ENCODE measurements at regions not wholly inside any gene's neighbourhood (a gene's known extent, or its start where the extent isn't known, plus 50 kb on each side); places are given as distances from the start of the nearest gene placed in this dataset.

GRCh38 chrX:13518126-13518525 lies 51.3 kb upstream of the EGFL6 start:
- intact Hi-C loops (cut with micrococcal nuclease; ENCODE audit: unreplicated experiment) = no loop called here
- no peak for TF ChIP-seq EED (IDR thresholded peaks at IDR 0.05; ENCODE audit: low read depth)
- peak; percentile 12; the same call in 1 of the 2 replicates for TF ChIP-seq MTA2 (IDR thresholded peaks at IDR 0.05; ENCODE audit: low read depth)
- WGBS (ENCODE audit: insufficient coverage, insufficient replicate concordance, low lambda C conversion rate, missing lambda C conversion rate) = 49% methylated on average over 6 of the region's 6 CpGs

GRCh38 chrX:13515211-13515930 lies 54.0 kb upstream of the EGFL6 start:
- RAD21 ChIA-PET (ENCODE audit: unreplicated experiment) = no interaction called here
- BruUV-seq (replicated peaks) = no TSS peak
- Histone ChIP-seq H4K20me1 (ENCODE audit: control insufficient read depth, insufficient read depth) (no peaks in the 10 kb centered on the region), H3K9ac (ENCODE audit: control insufficient read depth, insufficient read depth, low read length) (no peak overlapping the region), H2AFZ (ENCODE audit: control insufficient read depth, low read depth, low read length) (no peak overlapping the region), H3K27ac (ENCODE audit: control insufficient read depth, insufficient read depth) (no peak overlapping the region), H3K36me3 (ENCODE audit: control insufficient read depth in 2 of 2, insufficient read depth in 2 of 2, low read length in 1 of 2) (no peaks in the 10 kb centered on the region), H3K4me2 (ENCODE audit: control insufficient read depth, insufficient read depth) (no peak overlapping the region), H3K4me3 (no peak overlapping the region), H3K79me2 (ENCODE audit: control insufficient read depth, insufficient read depth, low read length) (no peaks in the 10 kb centered on the region), H3K27me3 (replicated peaks in 1 of 2; ENCODE audit: control insufficient read depth in 2 of 2, insufficient read depth in 2 of 2, low read length in 1 of 2) (no peaks in the 10 kb centered on the region), H3K4me1 (ENCODE audit: control insufficient read depth, insufficient read depth, low read length) (no peaks in the 10 kb centered on the region), H3K9me3 (replicated peaks; ENCODE audit: control insufficient read depth, insufficient read depth, low read length) (no peaks in the 10 kb centered on the region)
- ATAC-seq (no peak), FAIRE-seq (no peak), DNase-seq (ENCODE audit: low read depth, low spot score) (no peak)
- TF ChIP-seq SMARCA5 (IDR thresholded peaks at IDR 0.05) = no peak
- SMC1A ChIA-PET (ENCODE audit: uncharacterized antibody, unreplicated experiment) = interaction anchor here (1.2 kb wide), 1 partner anchor 8 kb away, joined by 4 read pairs; no protein-coding TSS in a partner anchor
- WGBS (ENCODE audit: insufficient coverage, insufficient replicate concordance, low lambda C conversion rate, missing lambda C conversion rate) = 50% methylated on average over 3 of the region's 3 CpGs
- CTCF ChIA-PET = interaction anchor here (1.7 kb wide), 1 partner anchor 9 kb away, joined by 7 read pairs; no protein-coding TSS in a partner anchor
- in situ Hi-C loops (cut with MboI) = loop anchor here (5.0 kb wide), 1 partner anchor 122 kb away; no protein-coding TSS in a partner anchor
- POLR2A ChIA-PET = no interaction called here
- intact Hi-C loops (cut with micrococcal nuclease; ENCODE audit: unreplicated experiment) = no loop called here

More at GRCh38 chrX:13518126-13518525, 51.3 kb upstream of the EGFL6 start:
- Histone ChIP-seq H3K36me3 (ENCODE audit: control insufficient read depth in 2 of 2, insufficient read depth in 2 of 2, low read length in 1 of 2) (no peaks in the 10 kb centered on the region), H3K27ac (ENCODE audit: control insufficient read depth, insufficient read depth) (no peak overlapping the region), H3K4me1 (ENCODE audit: control insufficient read depth, insufficient read depth, low read length) (no peaks in the 10 kb centered on the region), H3K79me2 (ENCODE audit: control insufficient read depth, insufficient read depth, low read length) (no peaks in the 10 kb centered on the region), H3K4me3 (no peak overlapping the region), H4K20me1 (ENCODE audit: control insufficient read depth, insufficient read depth) (no peaks in the 10 kb centered on the region), H3K9ac (ENCODE audit: control insufficient read depth, insufficient read depth, low read length) (no peak overlapping the region), H3K9me3 (replicated peaks; ENCODE audit: control insufficient read depth, insufficient read depth, low read length) (no peaks in the 10 kb centered on the region), H3K27me3 (replicated peaks in 1 of 2; ENCODE audit: control insufficient read depth in 2 of 2, insufficient read depth in 2 of 2, low read length in 1 of 2) (no peaks in the 10 kb centered on the region), H3K4me2 (ENCODE audit: control insufficient read depth, insufficient read depth) (no peak overlapping the region), H2AFZ (ENCODE audit: control insufficient read depth, low read depth, low read length) (no peak overlapping the region)
- POLR2A ChIA-PET = no interaction called here
- SMC1A ChIA-PET (ENCODE audit: uncharacterized antibody, unreplicated experiment) = interaction anchor here (2.5 kb wide), 1 partner anchor 11 kb away, joined by 7 read pairs; no protein-coding TSS in a partner anchor
- in situ Hi-C loops (cut with MboI) = loop anchor here (5.0 kb wide), 1 partner anchor 119 kb away; no protein-coding TSS in a partner anchor
- BruUV-seq (replicated peaks) = no TSS peak
- CTCF ChIA-PET = interaction anchor here (1.1 kb wide), 1 partner anchor 11 kb away, joined by 4 read pairs; no protein-coding TSS in a partner anchor
- no peak for DNase-seq (ENCODE audit: low read depth, low spot score)
- FAIRE-seq = no peak
- ATAC-seq = peak; percentile 68
- RAD21 ChIA-PET (ENCODE audit: unreplicated experiment) = no interaction called here
